Upper lobe of left lung (tissue), 6 donors: ENCODE measurements at regions not wholly inside any gene's neighbourhood (a gene's known extent, or its start where the extent isn't known, plus 50 kb on each side); places are given as distances from the start of the nearest gene placed in this dataset.

Source experiments
- ATAC-seq, 2 donors: fragments of 200-7000 bp; cut with Tn5 transposase; one replicate each; pipeline ENCODE4 v1.9.1; 2022; ENCODE audit warnings: mild to moderate bottlenecking in 2 of 2, moderate library complexity in 2 of 2; ENCODE audit not compliant: low FRiP score in 2 of 2
- DNase-seq, 2 donors: peaks; one replicate each; pipeline ENCODE4 v3.0.0-alpha.2; 2019 to 2020
- H3K27ac ChIP-seq, 4 donors: fragments of 200-600 bp; sonication (generic); one replicate each; pipeline ENCODE4 v1.5.1; 2016 to 2019
- H3K27me3 ChIP-seq, 4 donors: fragments of 200-600 bp; sonication (generic); one replicate each; pipeline ENCODE4 v1.5.1; 2017 to 2019
- H3K36me3 ChIP-seq, 4 donors: fragments of 200-600 bp; sonication (generic); one replicate each; pipeline ENCODE4 v1.5.1; 2016 to 2019
- H3K4me1 ChIP-seq, 4 donors: fragments of 200-600 bp; sonication (generic); one replicate each; pipeline ENCODE4 v1.5.1; 2018 to 2019
- H3K4me3 ChIP-seq, 4 donors: fragments of 200-600 bp; sonication (generic); one replicate each; pipeline ENCODE4 v1.5.1; 2017 to 2019; ENCODE audit warnings: mild to moderate bottlenecking in 2 of 4, moderate library complexity in 1 of 4
- H3K9me3 ChIP-seq, 4 donors: fragments of 200-600 bp; sonication (generic); one replicate each; pipeline ENCODE4 v1.5.1; 2018 to 2019
- EP300 ChIP-seq, 4 donors: sonication (generic); formaldehyde crosslinking; IDR thresholded peaks; one replicate each; pipeline ENCODE4 v1.5.1; 2017; ENCODE audit warnings: antibody characterized with exemption in 4 of 4, control low read depth in 2 of 4
- POLR2A ChIP-seq, 4 donors: fragments of 450-650 bp; IDR thresholded peaks; one replicate each; pipeline ENCODE4 v1.5.1; 2016 to 2017; ENCODE audit warnings: antibody characterized with exemption in 4 of 4, mild to moderate bottlenecking in 2 of 4
- POLR2AphosphoS5 ChIP-seq, 2 donors: sonication (generic); formaldehyde crosslinking; IDR thresholded peaks; one replicate each; pipeline ENCODE4 v1.5.1; 2017; ENCODE audit warnings: antibody characterized with exemption in 2 of 2
- WGBS, 2 donors: methylation state at CpG; one replicate each; pipeline ENCODE4 v1.1.5; 2017 to 2018; 5-methylcytosine and 5-hydroxymethylcytosine counted together
- TF ChIP-seq, protein P1 (sequence below), 6 experiments: fragments of 450-650 bp in 4 of 6; fragments of 200-600 bp in 2 of 6; sonication (generic) in 2 of 6; IDR thresholded peaks; one replicate each; pipeline ENCODE4 v1.5.1; 2016 to 2019; ENCODE audit warnings: antibody characterized with exemption in 6 of 6
- donor health status: DM: no; HTN: no; CAD: no; lungs with moderate emphysema.
- donor health status: DM: no; HTN: yes; CAD: no; lungs with severe emphysema.

DNA sequence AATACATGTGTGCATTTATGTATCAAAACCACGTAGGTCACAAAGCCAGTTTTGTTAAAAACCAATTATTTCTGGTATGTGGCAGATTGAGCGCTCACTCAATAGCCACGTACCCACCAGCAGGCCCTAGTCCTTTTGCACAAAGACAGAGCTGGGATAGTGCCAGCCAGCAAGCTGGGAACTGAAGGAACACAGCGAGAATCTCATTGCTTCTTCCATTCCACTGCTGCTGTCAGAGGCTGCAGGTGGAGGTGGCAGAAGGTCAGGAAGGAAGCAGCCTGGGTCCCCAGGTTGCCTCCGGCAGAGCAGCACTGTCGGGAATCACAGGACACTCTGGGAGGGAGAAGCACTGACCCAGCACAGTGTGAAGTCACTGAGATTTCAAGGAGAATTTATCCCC is 385.5 kb upstream of the PFKP start:
- TF ChIP-seq POLR2AphosphoS5 (IDR thresholded peaks at IDR 0.05) (no peak), POLR2A (IDR thresholded peaks at IDR 0.05) (no peak), EP300 (IDR thresholded peaks at IDR 0.05) (no peak)
- TF ChIP-seq, protein P1, sequence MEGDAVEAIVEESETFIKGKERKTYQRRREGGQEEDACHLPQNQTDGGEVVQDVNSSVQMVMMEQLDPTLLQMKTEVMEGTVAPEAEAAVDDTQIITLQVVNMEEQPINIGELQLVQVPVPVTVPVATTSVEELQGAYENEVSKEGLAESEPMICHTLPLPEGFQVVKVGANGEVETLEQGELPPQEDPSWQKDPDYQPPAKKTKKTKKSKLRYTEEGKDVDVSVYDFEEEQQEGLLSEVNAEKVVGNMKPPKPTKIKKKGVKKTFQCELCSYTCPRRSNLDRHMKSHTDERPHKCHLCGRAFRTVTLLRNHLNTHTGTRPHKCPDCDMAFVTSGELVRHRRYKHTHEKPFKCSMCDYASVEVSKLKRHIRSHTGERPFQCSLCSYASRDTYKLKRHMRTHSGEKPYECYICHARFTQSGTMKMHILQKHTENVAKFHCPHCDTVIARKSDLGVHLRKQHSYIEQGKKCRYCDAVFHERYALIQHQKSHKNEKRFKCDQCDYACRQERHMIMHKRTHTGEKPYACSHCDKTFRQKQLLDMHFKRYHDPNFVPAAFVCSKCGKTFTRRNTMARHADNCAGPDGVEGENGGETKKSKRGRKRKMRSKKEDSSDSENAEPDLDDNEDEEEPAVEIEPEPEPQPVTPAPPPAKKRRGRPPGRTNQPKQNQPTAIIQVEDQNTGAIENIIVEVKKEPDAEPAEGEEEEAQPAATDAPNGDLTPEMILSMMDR (IDR thresholded peaks at IDR 0.05) = no peak
- 63 to 67% methylated on average over 6 of the region's 6 CpGs for WGBS, 2 donors
- Histone ChIP-seq H3K36me3 (no peaks in the 10 kb centered on the region), H3K27me3 (no peaks in the 10 kb centered on the region), H3K9me3 (no peaks in the 10 kb centered on the region), H3K27ac (no peak overlapping the region), H3K4me3 (no peak overlapping the region), H3K4me1 (no peaks in the 10 kb centered on the region)
- no peak for ATAC-seq
- DNase-seq = no peak

- Histone ChIP-seq H3K9me3 (no peaks in the 10 kb centered on the region), H3K36me3 (no peaks in the 10 kb centered on the region), H3K27me3 (no peaks in the 10 kb centered on the region), H3K4me3 (no peak overlapping the region), H3K27ac (no peak overlapping the region), H3K4me1 (no peaks in the 10 kb centered on the region)
- WGBS, 2 donors = 69 to 79% methylated on average over 8 of the region's 8 CpGs
- no peak for ATAC-seq
- no peak for DNase-seq
- TF ChIP-seq POLR2A (IDR thresholded peaks at IDR 0.05) = no peak
- TF ChIP-seq EP300 (IDR thresholded peaks at IDR 0.05) = no peak
- no peak for TF ChIP-seq POLR2AphosphoS5 (IDR thresholded peaks at IDR 0.05)
- TF ChIP-seq, protein P1 (IDR thresholded peaks at IDR 0.05) = no peak
Observed at GRCh38 chr10:2680821-2681220, 386.5 kb upstream of the PFKP start.

GRCh38 chr10:2679646-2680045 is 387.7 kb upstream of the PFKP start:
- H3K4me3 ChIP-seq = no peak overlapping the region
- peak in 1 of 2 donors; percentile 52 for DNase-seq
- WGBS, 2 donors = 78 to 92% methylated on average over 4 to 12 of the region's 12 CpGs
- ATAC-seq = peak; percentile 23
- H3K27me3 ChIP-seq = no peaks in the 10 kb centered on the region
- H3K4me1 ChIP-seq = no peaks in the 10 kb centered on the region
- H3K27ac ChIP-seq = no peak overlapping the region
- no peaks in the 10 kb centered on the region for H3K36me3 ChIP-seq
- no peak for TF ChIP-seq POLR2AphosphoS5 (IDR thresholded peaks at IDR 0.05)
- TF ChIP-seq, protein P1 (IDR thresholded peaks at IDR 0.05) = no peak
- TF ChIP-seq EP300 (IDR thresholded peaks at IDR 0.05) = no peak
- no peak for TF ChIP-seq POLR2A (IDR thresholded peaks at IDR 0.05)
- H3K9me3 ChIP-seq = no peaks in the 10 kb centered on the region

GRCh38 chr10:2676455-2676854 is 390.9 kb upstream of the PFKP start:
- no peaks in the 10 kb centered on the region for H3K9me3 ChIP-seq
- TF ChIP-seq POLR2AphosphoS5 (IDR thresholded peaks at IDR 0.05) = no peak
- no peak for TF ChIP-seq EP300 (IDR thresholded peaks at IDR 0.05)
- TF ChIP-seq, protein P1 (IDR thresholded peaks at IDR 0.05) = no peak
- TF ChIP-seq POLR2A (IDR thresholded peaks at IDR 0.05) = no peak
- H3K27me3 ChIP-seq = no peaks in the 10 kb centered on the region
- H3K4me1 ChIP-seq = no peaks in the 10 kb centered on the region
- ATAC-seq = no peak
- H3K36me3 ChIP-seq = no peaks in the 10 kb centered on the region
- DNase-seq = no peak
- WGBS, 2 donors = 69 to 94% methylated on average over 1 of the region's 1 CpG
- H3K4me3 ChIP-seq = no peak overlapping the region
- no peak overlapping the region for H3K27ac ChIP-seq

- Histone ChIP-seq H3K36me3 (no peaks in the 10 kb centered on the region), H3K9me3 (no peaks in the 10 kb centered on the region), H3K27ac (no peak overlapping the region), H3K4me1 (no peaks in the 10 kb centered on the region), H3K4me3 (no peak overlapping the region), H3K27me3 (no peaks in the 10 kb centered on the region)
- DNase-seq (no peak), ATAC-seq (no peak)
- TF ChIP-seq, protein P1 (IDR thresholded peaks at IDR 0.05) = no peak
- TF ChIP-seq EP300 (IDR thresholded peaks at IDR 0.05) (no peak), POLR2A (IDR thresholded peaks at IDR 0.05) (no peak), POLR2AphosphoS5 (IDR thresholded peaks at IDR 0.05) (no peak)
Observed at GRCh38 chr10:2674451-2674850, 392.9 kb upstream of the PFKP start.
